CD4-positive, CD25-positive, alpha-beta regulatory T cell (primary cell): ENCODE measurements at regions not wholly inside any gene's neighbourhood (a gene's known extent, or its start where the extent isn't known, plus 50 kb on each side); places are given as distances from the start of the nearest gene placed in this dataset.
A peak's percentile ranks its signal among the peaks of the same experiment; 100 is the strongest.

Experiments
- ATAC-seq, 2 donors: fragments of 150-1000 bp; cut with Tn5 transposase; one replicate each; pipeline ENCODE4 v1.10.0; 2021; ENCODE audit warnings: low read depth in 2 of 2, moderate number of reproducible peaks in 2 of 2, moderate library complexity in 1 of 2
- DNase-seq, 3 donors: peaks; one replicate each; pipeline versions ENCODE4 v3.0.0 to v3.0.0-alpha.2; 2012 to 2022; ENCODE audit warnings: mixed read lengths in 1 of 3
- H3K27ac ChIP-seq: one replicate; pipeline ENCODE4 v1.7.0; 2013; ENCODE audit warnings: mild to moderate bottlenecking, low read length; ENCODE audit not compliant: insufficient read depth, poor library complexity, severe bottlenecking
- H3K27me3 ChIP-seq: one replicate; pipeline ENCODE4 v1.7.0; 2013; ENCODE audit warnings: low read length; ENCODE audit not compliant: control insufficient read depth, insufficient read depth
- H3K36me3 ChIP-seq: one replicate; pipeline ENCODE4 v1.7.0; 2013; ENCODE audit warnings: mild to moderate bottlenecking, low read length, moderate library complexity; ENCODE audit not compliant: control insufficient read depth, insufficient read depth
- H3K4me1 ChIP-seq: 2 replicates; pipeline ENCODE4 v1.7.0; 2013; ENCODE audit warnings: mild to moderate bottlenecking, low read length; ENCODE audit not compliant: insufficient read depth, control insufficient read depth, poor library complexity, severe bottlenecking
- H3K4me3 ChIP-seq: one replicate; pipeline ENCODE4 v1.7.0; 2013; ENCODE audit warnings: low read depth, mild to moderate bottlenecking, low read length, moderate library complexity
- H3K9me3 ChIP-seq, 2 experiments: 1 replicate in 1 of 2; 2 replicates in 1 of 2; pipeline ENCODE4 v1.7.0; 2013; ENCODE audit warnings: low read length in 2 of 2, mild to moderate bottlenecking in 1 of 2, moderate library complexity in 1 of 2; ENCODE audit not compliant: control insufficient read depth in 2 of 2
- H3K27ac Mint-ChIP-seq, 3 donors: one replicate each; pipeline ENCODE4 v1.8.0; 2020 to 2022; ENCODE audit warnings: mild to moderate bottlenecking in 3 of 3, mixed read lengths in 3 of 3, moderate library complexity in 2 of 3
- H3K27me3 Mint-ChIP-seq: one replicate; pipeline ENCODE4 v1.8.0; 2022; ENCODE audit warnings: mild to moderate bottlenecking, mixed read lengths
- H3K36me3 Mint-ChIP-seq: one replicate; pipeline ENCODE4 v1.8.0; 2020; ENCODE audit warnings: mixed read lengths
- H3K4me1 Mint-ChIP-seq, 4 donors: one replicate each; pipeline ENCODE4 v1.8.0; 2020 to 2022; ENCODE audit warnings: mixed read lengths in 4 of 4, mild to moderate bottlenecking in 1 of 4
- H3K4me3 Mint-ChIP-seq, 4 donors: one replicate each; pipeline ENCODE4 v1.8.0; 2020 to 2022; ENCODE audit warnings: mild to moderate bottlenecking in 4 of 4, mixed read lengths in 4 of 4, moderate library complexity in 3 of 4
- H3K9me3 Mint-ChIP-seq, 7 donors: one replicate each; pipeline ENCODE4 v1.8.0; 2020 to 2022; ENCODE audit warnings: mixed read lengths in 7 of 7, mild to moderate bottlenecking in 3 of 7, moderate library complexity in 2 of 7

DNA sequence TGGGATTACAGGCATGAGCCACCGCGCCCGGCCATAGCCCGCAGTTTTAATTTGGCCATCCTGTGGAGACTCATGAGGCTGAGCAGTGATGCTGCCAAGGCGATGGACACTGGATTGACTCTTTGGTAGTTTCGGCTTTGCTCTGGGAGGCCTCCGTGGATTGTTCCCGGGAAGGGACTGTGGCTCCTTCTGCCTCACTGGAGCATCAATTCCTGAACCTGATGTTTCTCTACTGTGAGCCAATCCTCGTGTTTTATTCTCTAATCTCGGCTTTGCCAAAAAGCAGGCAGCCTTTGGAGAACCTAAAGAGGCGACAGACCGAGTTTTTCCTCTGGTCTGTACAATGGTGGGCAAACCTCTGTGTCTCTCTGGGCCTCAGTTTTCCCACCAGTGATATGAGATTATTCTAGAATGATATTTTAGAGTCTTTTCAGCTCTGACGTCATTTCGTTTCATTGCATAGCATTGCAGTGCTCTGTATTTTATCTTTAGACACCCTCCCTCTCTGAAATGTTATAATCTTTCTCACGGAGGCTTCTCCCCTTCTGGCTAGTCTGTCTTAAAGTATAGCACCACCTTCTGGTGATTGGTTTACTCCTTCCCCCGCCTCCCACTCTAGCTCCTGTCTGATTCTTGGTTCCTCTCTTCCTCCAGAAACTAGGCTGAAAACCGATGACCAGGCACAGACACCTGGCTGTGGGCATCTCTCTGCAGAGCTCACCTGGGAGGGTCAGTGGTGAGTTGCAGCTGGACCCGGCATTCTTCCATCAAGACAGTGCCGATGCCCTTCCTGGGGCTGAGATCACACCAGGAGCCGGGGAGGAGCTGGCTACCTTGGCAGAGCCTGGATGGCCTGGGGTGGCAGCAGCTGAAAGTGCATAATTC, 341.3 kb downstream of the MYCN start:
- Histone ChIP-seq H3K4me1 (no peaks in the 10 kb centered on the region), H3K27me3 (no peaks in the 10 kb centered on the region), H3K27ac (no peak overlapping the region), H3K36me3 (no peaks in the 10 kb centered on the region), H3K9me3 (no peaks in the 10 kb centered on the region), H3K4me3 (no peak overlapping the region)
- Mint-ChIP-seq H3K4me1 (no peaks in the 10 kb centered on the region), H3K4me3 (no peak overlapping the region), H3K36me3 (no peaks in the 10 kb centered on the region), H3K9me3 (peaks cover 0 to 2% (median 0%) of the 10 kb centered on the region in 7 donors), H3K27ac (no peak overlapping the region), H3K27me3 (peaks cover 4% of the 10 kb centered on the region)
- ATAC-seq (no peak), DNase-seq (peak in 2 of 3 donors; percentile 17 to 29)

DNA sequence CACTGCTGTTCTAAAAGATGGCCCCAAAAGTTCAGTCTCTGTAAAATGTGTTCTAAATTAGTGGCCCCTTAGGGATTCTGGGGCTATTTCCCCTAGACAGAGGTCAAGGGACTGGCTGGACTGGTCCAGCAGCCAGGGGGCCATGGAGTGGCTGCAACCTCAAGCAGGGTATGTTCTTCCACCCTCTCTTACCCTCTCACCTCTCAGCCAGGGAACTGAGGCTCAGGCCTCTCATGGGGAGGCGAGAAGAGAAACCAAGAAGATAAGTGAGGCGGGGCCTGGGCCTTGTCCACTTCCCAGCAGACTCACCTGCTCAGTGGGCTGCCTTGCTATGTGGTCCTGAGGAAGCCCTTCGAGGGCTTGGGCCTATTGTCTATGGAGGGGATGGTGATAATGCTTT, 339.7 kb downstream of the MYCN start:
- Mint-ChIP-seq H3K36me3 (no peaks in the 10 kb centered on the region), H3K27me3 (peaks cover 4% of the 10 kb centered on the region), H3K4me3 (no peak overlapping the region), H3K4me1 (no peaks in the 10 kb centered on the region), H3K27ac (no peak overlapping the region), H3K9me3 (peaks cover 0 to 2% (median 0%) of the 10 kb centered on the region in 7 donors)
- Histone ChIP-seq H3K9me3 (no peaks in the 10 kb centered on the region), H3K4me1 (no peaks in the 10 kb centered on the region), H3K36me3 (no peaks in the 10 kb centered on the region), H3K27ac (no peak overlapping the region), H3K27me3 (no peaks in the 10 kb centered on the region), H3K4me3 (no peak overlapping the region)
- ATAC-seq (no peak), DNase-seq (no peak)

DNA sequence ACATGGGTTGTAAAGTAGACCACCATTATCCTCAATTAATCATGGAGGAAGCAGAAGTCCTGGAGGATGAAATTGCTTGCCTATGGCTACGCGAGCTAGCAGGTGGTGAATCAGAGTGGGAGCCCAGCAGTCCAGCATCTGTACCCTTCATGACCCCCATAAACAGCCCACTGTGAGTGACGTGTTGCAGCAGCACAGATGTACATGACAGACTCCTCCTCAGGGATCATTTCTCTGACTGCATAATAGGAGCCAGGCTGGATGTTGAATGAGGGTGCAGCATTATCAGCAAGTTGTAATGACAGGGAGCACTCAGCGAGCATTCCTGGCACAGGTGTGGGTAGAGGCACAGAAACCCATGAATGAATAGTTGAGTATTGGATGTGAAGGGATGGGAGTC, 339.3 kb downstream of the MYCN start:
- Histone ChIP-seq H3K27ac (no peak overlapping the region), H3K4me3 (no peak overlapping the region), H3K9me3 (no peaks in the 10 kb centered on the region), H3K36me3 (no peaks in the 10 kb centered on the region), H3K4me1 (no peaks in the 10 kb centered on the region), H3K27me3 (no peaks in the 10 kb centered on the region)
- no peak for ATAC-seq
- no peaks in the 10 kb centered on the region for H3K36me3 Mint-ChIP-seq
- H3K27me3 Mint-ChIP-seq = peaks cover 4% of the 10 kb centered on the region
- no peaks in the 10 kb centered on the region for H3K4me1 Mint-ChIP-seq
- no peak overlapping the region for H3K4me3 Mint-ChIP-seq
- H3K9me3 Mint-ChIP-seq = peaks cover 0 to 2% (median 0%) of the 10 kb centered on the region in 7 donors
- no peak overlapping the region for H3K27ac Mint-ChIP-seq
- no peak for DNase-seq

GRCh38 chr2:16279201-16279570, 338.8 kb downstream of the MYCN start:
- Mint-ChIP-seq H3K9me3 (peaks cover 0 to 2% (median 0%) of the 10 kb centered on the region in 7 donors), H3K4me3 (no peak overlapping the region), H3K4me1 (no peaks in the 10 kb centered on the region), H3K36me3 (no peaks in the 10 kb centered on the region), H3K27ac (no peak overlapping the region), H3K27me3 (peaks cover 4% of the 10 kb centered on the region)
- Histone ChIP-seq H3K9me3 (no peaks in the 10 kb centered on the region), H3K4me1 (no peaks in the 10 kb centered on the region), H3K27ac (no peak overlapping the region), H3K4me3 (no peak overlapping the region), H3K36me3 (no peaks in the 10 kb centered on the region), H3K27me3 (no peaks in the 10 kb centered on the region)
- ATAC-seq = no peak
- no peak for DNase-seq

GRCh38 chr2:16278421-16279200, 338.3 kb downstream of the MYCN start:
- Histone ChIP-seq H3K4me3 (no peak overlapping the region), H3K4me1 (no peaks in the 10 kb centered on the region), H3K36me3 (no peaks in the 10 kb centered on the region), H3K9me3 (no peaks in the 10 kb centered on the region), H3K27ac (no peak overlapping the region), H3K27me3 (no peaks in the 10 kb centered on the region)
- Mint-ChIP-seq H3K27me3 (peaks cover 4% of the 10 kb centered on the region), H3K36me3 (no peaks in the 10 kb centered on the region), H3K4me3 (no peak overlapping the region), H3K4me1 (no peaks in the 10 kb centered on the region), H3K9me3 (peaks cover 0 to 2% (median 0%) of the 10 kb centered on the region in 7 donors), H3K27ac (peak overlapping the region in 1 of 3 donors; percentile 38)
- DNase-seq (no peak), ATAC-seq (no peak)

GRCh38 chr2:16277117-16277516, 336.8 kb downstream of the MYCN start:
- Histone ChIP-seq H3K4me1 (no peaks in the 10 kb centered on the region), H3K36me3 (no peaks in the 10 kb centered on the region), H3K27ac (no peak overlapping the region), H3K27me3 (no peaks in the 10 kb centered on the region), H3K4me3 (no peak overlapping the region), H3K9me3 (no peaks in the 10 kb centered on the region)
- no peak overlapping the region for H3K4me3 Mint-ChIP-seq
- H3K27me3 Mint-ChIP-seq = peaks cover 4% of the 10 kb centered on the region
- DNase-seq (no peak), ATAC-seq (no peak)
- H3K9me3 Mint-ChIP-seq = peaks cover 0 to 2% (median 0%) of the 10 kb centered on the region in 7 donors
- no peaks in the 10 kb centered on the region for H3K4me1 Mint-ChIP-seq
- no peak overlapping the region for H3K27ac Mint-ChIP-seq
- no peaks in the 10 kb centered on the region for H3K36me3 Mint-ChIP-seq

- Mint-ChIP-seq H3K27ac (no peak overlapping the region), H3K36me3 (no peaks in the 10 kb centered on the region), H3K4me1 (no peaks in the 10 kb centered on the region), H3K27me3 (no peaks in the 10 kb centered on the region), H3K4me3 (no peak overlapping the region), H3K9me3 (peaks cover 0 to 2% (median 0%) of the 10 kb centered on the region in 7 donors)
- Histone ChIP-seq H3K4me1 (no peaks in the 10 kb centered on the region), H3K27ac (no peak overlapping the region), H3K4me3 (no peak overlapping the region), H3K27me3 (no peaks in the 10 kb centered on the region), H3K9me3 (no peaks in the 10 kb centered on the region), H3K36me3 (no peaks in the 10 kb centered on the region)
- no peak for ATAC-seq
- no peak for DNase-seq
Observed at GRCh38 chr2:16275661-16276060, 335.3 kb downstream of the MYCN start.
